ENCODE measurements at regions not wholly inside any gene's neighbourhood (a gene's known extent, or its start where the extent isn't known, plus 50 kb on each side); places are given as distances from the start of the nearest gene placed in this dataset.

DNA sequence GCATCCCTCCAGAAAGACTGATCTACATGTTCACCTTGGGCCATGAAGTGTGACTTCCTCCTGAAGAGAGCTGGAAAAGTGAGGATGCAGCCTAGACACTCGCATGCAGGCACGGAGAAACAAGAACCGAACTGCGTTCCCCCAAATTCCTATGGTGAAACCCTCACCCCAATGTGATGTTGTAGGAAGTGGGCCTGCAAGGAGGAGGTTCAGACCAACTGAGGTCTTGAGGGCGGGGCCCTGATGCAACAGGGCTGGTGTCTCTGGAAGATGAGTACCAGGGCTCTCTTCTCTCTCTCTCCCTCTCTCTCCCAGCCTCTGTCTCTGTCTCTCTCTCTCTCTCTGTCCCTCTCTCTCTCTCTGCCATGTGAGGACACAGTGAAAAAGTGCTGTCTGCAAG is 501.1 kb downstream of the BRD1 start:
- no peaks in the 10 kb centered on the region for H3K4me1 Mint-ChIP-seq (ENCODE audit: low read depth)
- H3K27ac Mint-ChIP-seq: no peak overlapping the region
- H3K36me3 Mint-ChIP-seq (ENCODE audit: low read depth): peaks cover 16% of the 10 kb centered on the region
- TF ChIP-seq, protein P1, sequence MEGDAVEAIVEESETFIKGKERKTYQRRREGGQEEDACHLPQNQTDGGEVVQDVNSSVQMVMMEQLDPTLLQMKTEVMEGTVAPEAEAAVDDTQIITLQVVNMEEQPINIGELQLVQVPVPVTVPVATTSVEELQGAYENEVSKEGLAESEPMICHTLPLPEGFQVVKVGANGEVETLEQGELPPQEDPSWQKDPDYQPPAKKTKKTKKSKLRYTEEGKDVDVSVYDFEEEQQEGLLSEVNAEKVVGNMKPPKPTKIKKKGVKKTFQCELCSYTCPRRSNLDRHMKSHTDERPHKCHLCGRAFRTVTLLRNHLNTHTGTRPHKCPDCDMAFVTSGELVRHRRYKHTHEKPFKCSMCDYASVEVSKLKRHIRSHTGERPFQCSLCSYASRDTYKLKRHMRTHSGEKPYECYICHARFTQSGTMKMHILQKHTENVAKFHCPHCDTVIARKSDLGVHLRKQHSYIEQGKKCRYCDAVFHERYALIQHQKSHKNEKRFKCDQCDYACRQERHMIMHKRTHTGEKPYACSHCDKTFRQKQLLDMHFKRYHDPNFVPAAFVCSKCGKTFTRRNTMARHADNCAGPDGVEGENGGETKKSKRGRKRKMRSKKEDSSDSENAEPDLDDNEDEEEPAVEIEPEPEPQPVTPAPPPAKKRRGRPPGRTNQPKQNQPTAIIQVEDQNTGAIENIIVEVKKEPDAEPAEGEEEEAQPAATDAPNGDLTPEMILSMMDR (IDR thresholded peaks at IDR 0.05): no peak
- H3K4me3 Mint-ChIP-seq: no peak overlapping the region
- no peak for DNase-seq
- H3K27me3 Mint-ChIP-seq (ENCODE audit: insufficient read depth): no peaks in the 10 kb centered on the region
- peaks cover 88% of the 10 kb centered on the region for H3K9me3 Mint-ChIP-seq

- Mint-ChIP-seq H3K9me3 (peaks cover 82% of the 10 kb centered on the region), H3K27me3 (ENCODE audit: insufficient read depth) (no peaks in the 10 kb centered on the region), H3K27ac (no peak overlapping the region), H3K4me3 (no peak overlapping the region), H3K36me3 (ENCODE audit: low read depth) (peaks cover 15% of the 10 kb centered on the region), H3K4me1 (ENCODE audit: low read depth) (no peaks in the 10 kb centered on the region)
- DNase-seq: no peak
- TF ChIP-seq, protein P1 (IDR thresholded peaks at IDR 0.05): no peak
These were observed 501.9 kb downstream of the BRD1 start for GRCh38 chr22:49325531-49326395.

DNA sequence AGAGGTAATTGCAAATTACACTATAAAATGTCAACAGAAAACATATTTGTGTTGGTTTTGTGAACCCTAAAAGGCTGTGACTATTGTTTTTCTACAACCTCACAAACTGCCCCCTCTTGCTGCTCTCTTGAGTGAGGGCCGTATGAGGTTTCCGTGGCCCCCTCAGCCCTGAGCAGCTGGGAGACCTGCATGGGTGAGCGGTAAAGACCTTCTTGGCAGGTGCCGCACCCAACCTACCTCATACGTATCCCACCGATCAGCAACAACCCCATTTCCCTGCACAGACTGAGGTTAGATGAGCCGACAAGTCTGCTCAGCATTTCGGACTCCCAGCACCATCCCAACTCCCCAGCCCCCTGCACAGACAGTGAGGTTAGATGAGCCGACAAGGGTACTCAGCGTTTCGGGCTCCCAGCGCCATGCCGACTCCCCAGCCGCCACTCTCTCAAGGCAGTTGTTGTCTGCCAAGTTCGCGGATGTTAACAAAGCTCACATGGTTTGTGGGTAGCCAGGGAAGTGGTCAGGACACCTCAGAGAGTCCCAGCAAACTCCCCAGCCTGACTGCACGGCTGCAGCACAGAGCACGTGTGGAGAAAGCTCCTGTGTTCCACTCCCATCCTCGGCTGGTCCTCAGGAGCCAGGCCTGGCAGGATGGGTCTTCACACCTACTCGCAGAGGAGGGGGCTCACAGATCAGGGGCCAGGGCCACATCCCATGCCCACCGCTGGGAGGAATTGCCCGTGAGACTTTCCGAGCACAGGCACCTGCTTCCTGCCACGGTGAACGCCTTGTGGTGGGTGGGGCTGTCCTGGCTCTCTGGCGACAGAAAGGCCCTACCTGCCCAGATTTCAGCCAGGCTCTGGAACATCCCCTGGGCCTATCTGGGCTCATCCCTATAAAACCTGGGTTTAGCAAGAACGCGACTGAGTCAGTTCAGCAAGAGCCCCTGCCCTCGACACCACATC is 502.9 kb downstream of the BRD1 start:
- TF ChIP-seq, protein P1 (IDR thresholded peaks at IDR 0.05): no peak
- DNase-seq: no peak
- Mint-ChIP-seq H3K27ac (no peak overlapping the region), H3K36me3 (ENCODE audit: low read depth) (peaks cover 11% of the 10 kb centered on the region), H3K4me3 (no peak overlapping the region), H3K9me3 (peaks cover 78% of the 10 kb centered on the region), H3K27me3 (ENCODE audit: insufficient read depth) (no peaks in the 10 kb centered on the region), H3K4me1 (ENCODE audit: low read depth) (no peaks in the 10 kb centered on the region)

GRCh38 chr22:49323751-49324415 is 503.8 kb downstream of the BRD1 start:
- H3K9me3 Mint-ChIP-seq: peaks cover 77% of the 10 kb centered on the region
- H3K4me3 Mint-ChIP-seq: no peak overlapping the region
- DNase-seq: no peak
- peaks cover 11% of the 10 kb centered on the region for H3K36me3 Mint-ChIP-seq (ENCODE audit: low read depth)
- no peaks in the 10 kb centered on the region for H3K27me3 Mint-ChIP-seq (ENCODE audit: insufficient read depth)
- H3K27ac Mint-ChIP-seq: no peak overlapping the region
- no peaks in the 10 kb centered on the region for H3K4me1 Mint-ChIP-seq (ENCODE audit: low read depth)
- TF ChIP-seq, protein P1 (IDR thresholded peaks at IDR 0.05): no peak

GRCh38 chr22:49322861-49323622 is 504.6 kb downstream of the BRD1 start:
- Mint-ChIP-seq H3K27me3 (ENCODE audit: insufficient read depth) (no peaks in the 10 kb centered on the region), H3K9me3 (peaks cover 71% of the 10 kb centered on the region), H3K4me3 (no peak overlapping the region), H3K4me1 (ENCODE audit: low read depth) (no peaks in the 10 kb centered on the region), H3K36me3 (ENCODE audit: low read depth) (peaks cover 11% of the 10 kb centered on the region), H3K27ac (no peak overlapping the region)
- no peak for DNase-seq
- TF ChIP-seq, protein P1 (IDR thresholded peaks at IDR 0.05): no peak
